ENCODE measurements at regions not wholly inside any gene's neighbourhood (a gene's known extent, or its start where the extent isn't known, plus 50 kb on each side); places are given as distances from the start of the nearest gene placed in this dataset.

GRCh38 chr16:35440875-35441274 is 1981.5 kb downstream of the TP53TG3F start:
- TF ChIP-seq, protein P1, sequence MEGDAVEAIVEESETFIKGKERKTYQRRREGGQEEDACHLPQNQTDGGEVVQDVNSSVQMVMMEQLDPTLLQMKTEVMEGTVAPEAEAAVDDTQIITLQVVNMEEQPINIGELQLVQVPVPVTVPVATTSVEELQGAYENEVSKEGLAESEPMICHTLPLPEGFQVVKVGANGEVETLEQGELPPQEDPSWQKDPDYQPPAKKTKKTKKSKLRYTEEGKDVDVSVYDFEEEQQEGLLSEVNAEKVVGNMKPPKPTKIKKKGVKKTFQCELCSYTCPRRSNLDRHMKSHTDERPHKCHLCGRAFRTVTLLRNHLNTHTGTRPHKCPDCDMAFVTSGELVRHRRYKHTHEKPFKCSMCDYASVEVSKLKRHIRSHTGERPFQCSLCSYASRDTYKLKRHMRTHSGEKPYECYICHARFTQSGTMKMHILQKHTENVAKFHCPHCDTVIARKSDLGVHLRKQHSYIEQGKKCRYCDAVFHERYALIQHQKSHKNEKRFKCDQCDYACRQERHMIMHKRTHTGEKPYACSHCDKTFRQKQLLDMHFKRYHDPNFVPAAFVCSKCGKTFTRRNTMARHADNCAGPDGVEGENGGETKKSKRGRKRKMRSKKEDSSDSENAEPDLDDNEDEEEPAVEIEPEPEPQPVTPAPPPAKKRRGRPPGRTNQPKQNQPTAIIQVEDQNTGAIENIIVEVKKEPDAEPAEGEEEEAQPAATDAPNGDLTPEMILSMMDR (IDR thresholded peaks at IDR 0.05 in 4 of 5, conservative IDR thresholded peaks at IDR 0.05 in 1 of 5) = no peak
- TF ChIP-seq POLR2A (IDR thresholded peaks at IDR 0.05) = no peak

Data from gastrocnemius medialis (tissue), 4 donors.